ENCODE measurements at regions not wholly inside any gene's neighbourhood (a gene's known extent, or its start where the extent isn't known, plus 50 kb on each side); places are given as distances from the start of the nearest gene placed in this dataset.

DNA sequence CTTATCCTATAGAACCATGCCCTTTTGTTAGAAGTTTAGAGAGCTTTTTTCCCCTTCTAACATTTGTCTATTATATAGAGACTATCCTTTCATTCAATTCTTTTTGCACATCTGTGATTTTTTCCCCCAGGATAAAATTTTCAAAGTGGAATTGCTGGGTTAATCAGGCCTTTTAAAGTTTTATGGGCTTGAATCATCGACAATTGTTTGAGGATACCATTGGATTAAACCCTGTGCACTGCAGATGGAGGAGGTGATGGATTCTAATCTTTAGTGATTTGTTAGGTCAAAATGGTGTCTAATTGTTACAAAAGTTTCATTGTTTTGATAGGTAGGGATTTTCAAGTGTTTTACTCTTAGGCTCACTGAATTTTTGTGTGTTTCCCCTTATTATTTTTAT is 463.7 kb upstream of the CFAP20DC start:
- Histone ChIP-seq H3K9me3 (no peaks in the 10 kb centered on the region), H3K27me3 (no peaks in the 10 kb centered on the region), H3K4me3 (no peak overlapping the region), H3K4me1 (no peaks in the 10 kb centered on the region), H3K27ac (no peak overlapping the region), H3K36me3 (no peaks in the 10 kb centered on the region)
- DNase-seq (ENCODE audit: extremely low spot score in 2 of 2), result no peak
- intact Hi-C loops (cut with DNase I), result no loop called here
- TF ChIP-seq, protein P1, sequence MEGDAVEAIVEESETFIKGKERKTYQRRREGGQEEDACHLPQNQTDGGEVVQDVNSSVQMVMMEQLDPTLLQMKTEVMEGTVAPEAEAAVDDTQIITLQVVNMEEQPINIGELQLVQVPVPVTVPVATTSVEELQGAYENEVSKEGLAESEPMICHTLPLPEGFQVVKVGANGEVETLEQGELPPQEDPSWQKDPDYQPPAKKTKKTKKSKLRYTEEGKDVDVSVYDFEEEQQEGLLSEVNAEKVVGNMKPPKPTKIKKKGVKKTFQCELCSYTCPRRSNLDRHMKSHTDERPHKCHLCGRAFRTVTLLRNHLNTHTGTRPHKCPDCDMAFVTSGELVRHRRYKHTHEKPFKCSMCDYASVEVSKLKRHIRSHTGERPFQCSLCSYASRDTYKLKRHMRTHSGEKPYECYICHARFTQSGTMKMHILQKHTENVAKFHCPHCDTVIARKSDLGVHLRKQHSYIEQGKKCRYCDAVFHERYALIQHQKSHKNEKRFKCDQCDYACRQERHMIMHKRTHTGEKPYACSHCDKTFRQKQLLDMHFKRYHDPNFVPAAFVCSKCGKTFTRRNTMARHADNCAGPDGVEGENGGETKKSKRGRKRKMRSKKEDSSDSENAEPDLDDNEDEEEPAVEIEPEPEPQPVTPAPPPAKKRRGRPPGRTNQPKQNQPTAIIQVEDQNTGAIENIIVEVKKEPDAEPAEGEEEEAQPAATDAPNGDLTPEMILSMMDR (IDR thresholded peaks at IDR 0.05), result no peak
- TF ChIP-seq POLR2A (IDR thresholded peaks at IDR 0.05), result no peak
- TF ChIP-seq POLR2AphosphoS5 (IDR thresholded peaks at IDR 0.05; ENCODE audit: insufficient read depth in 1 of 2, low read depth in 1 of 2), result no peak

DNA sequence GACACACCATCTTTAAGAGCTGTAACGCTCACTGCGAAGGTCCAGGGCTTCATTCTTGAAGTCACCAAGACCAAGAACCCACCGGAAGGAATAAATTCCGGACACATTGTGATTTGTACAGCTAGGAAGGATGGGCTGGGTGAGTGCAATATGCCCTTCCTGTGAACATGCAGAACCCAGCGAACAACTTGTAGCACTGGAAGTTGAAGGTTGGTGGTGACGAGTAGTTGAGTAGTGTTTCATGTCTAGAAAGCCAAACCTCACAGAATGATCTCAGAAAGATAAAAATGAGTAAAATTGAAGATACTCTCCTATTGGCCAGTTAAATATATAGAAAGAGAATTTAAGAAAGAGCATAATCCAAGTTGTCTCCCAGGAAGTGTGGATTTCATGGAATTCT is 462.2 kb upstream of the CFAP20DC start:
- Histone ChIP-seq H3K4me1 (no peaks in the 10 kb centered on the region), H3K4me3 (no peak overlapping the region), H3K27me3 (no peaks in the 10 kb centered on the region), H3K9me3 (no peaks in the 10 kb centered on the region), H3K27ac (no peak overlapping the region), H3K36me3 (no peaks in the 10 kb centered on the region)
- intact Hi-C loops (cut with DNase I), result no loop called here
- TF ChIP-seq POLR2AphosphoS5 (IDR thresholded peaks at IDR 0.05; ENCODE audit: insufficient read depth in 1 of 2, low read depth in 1 of 2) (no peak), POLR2A (IDR thresholded peaks at IDR 0.05) (no peak)
- TF ChIP-seq, protein P1 (IDR thresholded peaks at IDR 0.05), result no peak
- no peak for DNase-seq (ENCODE audit: extremely low spot score in 2 of 2)

DNA sequence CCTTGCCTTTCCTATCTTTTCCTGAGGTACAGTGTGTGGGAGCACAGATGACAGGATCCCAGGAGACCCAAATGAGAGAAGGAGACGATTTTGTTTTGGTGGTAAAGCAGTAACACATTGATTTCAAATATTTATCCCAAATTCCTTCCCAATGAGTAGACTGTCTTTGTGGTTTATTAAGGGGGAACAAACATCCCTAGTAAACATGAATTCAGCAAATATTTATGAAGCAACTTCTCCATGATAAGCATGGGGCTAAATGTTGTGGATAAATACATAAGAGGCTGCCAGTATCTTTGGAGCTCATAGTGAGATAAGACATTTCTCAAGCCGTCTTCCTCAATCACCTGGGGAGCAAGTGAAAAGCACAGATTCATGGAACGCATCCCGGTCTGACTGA is 460.8 kb upstream of the CFAP20DC start:
- no peak for DNase-seq (ENCODE audit: extremely low spot score in 2 of 2)
- TF ChIP-seq POLR2AphosphoS5 (IDR thresholded peaks at IDR 0.05; ENCODE audit: insufficient read depth in 1 of 2, low read depth in 1 of 2), result no peak
- no peak for TF ChIP-seq POLR2A (IDR thresholded peaks at IDR 0.05)
- TF ChIP-seq, protein P1 (IDR thresholded peaks at IDR 0.05), result no peak
- Histone ChIP-seq H3K4me1 (no peaks in the 10 kb centered on the region), H3K27ac (no peak overlapping the region), H3K27me3 (no peaks in the 10 kb centered on the region), H3K4me3 (no peak overlapping the region), H3K36me3 (no peaks in the 10 kb centered on the region), H3K9me3 (no peaks in the 10 kb centered on the region)
- intact Hi-C loops (cut with DNase I), result no loop called here

DNA sequence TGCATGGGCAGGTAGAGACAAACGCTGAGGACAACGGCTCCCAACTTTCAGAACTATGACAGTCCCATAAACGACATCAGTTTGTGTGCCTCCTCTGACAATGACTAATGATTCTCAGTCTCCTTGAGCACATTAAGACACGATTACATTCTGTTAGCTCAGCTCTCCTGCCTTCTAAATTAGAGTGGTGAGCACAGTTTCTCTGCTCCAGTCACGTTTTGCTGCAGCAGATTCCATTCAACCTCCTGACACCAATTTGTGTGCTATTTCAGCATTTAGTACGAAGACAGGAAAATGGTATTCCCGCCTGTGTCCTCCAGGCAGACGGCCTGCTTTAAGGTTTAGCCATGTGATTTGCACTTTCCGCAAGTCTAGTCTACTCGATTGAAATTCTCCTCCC is 458.4 kb upstream of the CFAP20DC start:
- Histone ChIP-seq H3K4me1 (no peaks in the 10 kb centered on the region), H3K27ac (no peak overlapping the region), H3K27me3 (no peaks in the 10 kb centered on the region), H3K9me3 (no peaks in the 10 kb centered on the region), H3K4me3 (no peak overlapping the region), H3K36me3 (no peaks in the 10 kb centered on the region)
- no peak for DNase-seq (ENCODE audit: extremely low spot score in 2 of 2)
- TF ChIP-seq POLR2AphosphoS5 (IDR thresholded peaks at IDR 0.05; ENCODE audit: insufficient read depth in 1 of 2, low read depth in 1 of 2), result no peak
- intact Hi-C loops (cut with DNase I), result no loop called here

DNA sequence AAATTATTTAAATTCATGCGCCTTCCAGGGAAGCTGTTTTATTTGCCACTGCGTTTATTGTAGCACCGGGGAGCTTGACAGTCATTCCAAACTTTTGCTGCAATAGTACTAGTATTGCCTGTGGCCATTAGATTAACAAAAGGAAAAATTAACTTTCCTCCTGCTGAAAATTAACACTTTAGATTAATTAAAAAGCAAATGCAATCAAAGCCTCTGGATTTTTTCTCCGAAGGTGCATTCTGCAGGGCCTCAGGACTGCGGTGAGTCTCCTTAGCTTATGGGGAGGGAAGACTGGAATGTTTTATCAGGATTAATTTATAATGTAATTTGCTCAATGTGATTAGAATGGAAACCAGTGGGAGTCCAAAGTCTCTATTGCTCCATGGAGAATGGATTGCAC is 456.4 kb upstream of the CFAP20DC start:
- TF ChIP-seq, protein P1 (IDR thresholded peaks at IDR 0.05), result no peak
- Histone ChIP-seq H3K36me3 (no peaks in the 10 kb centered on the region), H3K27me3 (no peaks in the 10 kb centered on the region), H3K27ac (no peak overlapping the region), H3K9me3 (no peaks in the 10 kb centered on the region), H3K4me1 (no peaks in the 10 kb centered on the region), H3K4me3 (no peak overlapping the region)
- DNase-seq (ENCODE audit: extremely low spot score in 2 of 2), result no peak
- intact Hi-C loops (cut with DNase I), result no loop called here

DNA sequence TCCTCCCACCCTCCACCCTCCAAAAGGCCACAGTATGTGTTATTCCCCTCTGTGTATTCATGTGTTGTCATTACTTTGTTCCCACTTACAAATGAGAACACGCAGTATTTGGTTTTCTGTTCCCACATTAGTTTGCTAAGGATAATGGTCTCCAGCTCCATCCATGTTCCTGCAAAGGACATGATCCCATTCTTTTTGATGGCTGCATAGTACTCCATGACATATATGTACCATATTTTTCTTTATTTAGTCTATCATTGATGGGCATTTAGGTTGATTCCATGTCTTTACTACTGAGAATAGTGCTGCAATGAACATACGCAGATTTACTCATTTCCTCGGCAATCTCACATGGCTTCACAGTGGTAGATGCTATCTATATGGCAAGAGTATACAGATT is 453.6 kb upstream of the CFAP20DC start:
- no peaks in the 10 kb centered on the region for H3K4me1 ChIP-seq
- intact Hi-C loops (cut with DNase I), result no loop called here
- no peak for TF ChIP-seq POLR2A (IDR thresholded peaks at IDR 0.05)
- TF ChIP-seq, protein P1 (IDR thresholded peaks at IDR 0.05), result no peak
- no peak for TF ChIP-seq POLR2AphosphoS5 (IDR thresholded peaks at IDR 0.05; ENCODE audit: insufficient read depth in 1 of 2, low read depth in 1 of 2)
- H3K36me3 ChIP-seq, result no peaks in the 10 kb centered on the region
- no peak overlapping the region for H3K27ac ChIP-seq
- no peaks in the 10 kb centered on the region for H3K9me3 ChIP-seq
- no peak for DNase-seq (ENCODE audit: extremely low spot score in 2 of 2)
- H3K4me3 ChIP-seq, result no peak overlapping the region
- no peaks in the 10 kb centered on the region for H3K27me3 ChIP-seq

Data from vagina (tissue), 2 donors.